OCI-LY3 (cell line): ENCODE measurements at regions not wholly inside any gene's neighbourhood (a gene's known extent, or its start where the extent isn't known, plus 50 kb on each side); places are given as distances from the start of the nearest gene placed in this dataset.

Source experiments
- H2AFZ ChIP-seq: fragments of 200-600, 300-600 bp; shearing (Covaris generic); 2 replicates; pipeline ENCODE4 v1.6.0; 2014; ENCODE audit warnings: antibody characterized with exemption, low read depth, low read length
- H3K27ac ChIP-seq: fragments of 200-600, 300-600 bp; sonication (generic); 2 replicates; pipeline ENCODE4 v1.5.1; 2014; ENCODE audit warnings: mild to moderate bottlenecking, low read length, moderate library complexity, mixed read lengths
- H3K27me3 ChIP-seq: fragments of 200-600, 300-600 bp; sonication (generic); 2 replicates; pipeline ENCODE4 v1.6.1; 2014; ENCODE audit warnings: low read depth, low read length, mixed read lengths
- H3K36me3 ChIP-seq: fragments of 200-600, 300-600 bp; sonication (generic); replicated peaks from 2 replicates; pipeline ENCODE3; 2014; ENCODE audit warnings: low read depth, low read length, mixed read lengths
- H3K4me1 ChIP-seq: fragments of 300-600, 200-600 bp; sonication (generic); 2 replicates; pipeline ENCODE4 v1.6.1; 2014; ENCODE audit warnings: low read length, mixed read lengths
- H3K4me2 ChIP-seq: fragments of 200-600, 300-600 bp; sonication (generic); 2 replicates; pipeline ENCODE4 v1.6.1; 2014; ENCODE audit warnings: low read length, mixed read lengths
- H3K4me3 ChIP-seq: fragments of 300-600, 200-600 bp; sonication (generic); 2 replicates; pipeline ENCODE4 v1.5.1; 2014; ENCODE audit warnings: antibody characterized with exemption, mild to moderate bottlenecking, low read length, moderate library complexity
- H3K79me2 ChIP-seq: fragments of 300-600, 200-600 bp; shearing (Covaris generic); 2 replicates; pipeline ENCODE4 v1.6.1; 2014; ENCODE audit warnings: mild to moderate bottlenecking, low read length, mixed read lengths
- H3K9ac ChIP-seq: fragments of 300-600, 200-600 bp; shearing (Covaris generic); 2 replicates; pipeline ENCODE4 v1.6.0; 2014; ENCODE audit warnings: mild to moderate bottlenecking, low read length, moderate library complexity
- H3K9me3 ChIP-seq: fragments of 200-600, 300-600 bp; shearing (Covaris generic); 2 replicates; pipeline ENCODE4 v1.6.1; 2014; ENCODE audit warnings: low read length, mixed read lengths; ENCODE audit not compliant: insufficient read depth
- H4K20me1 ChIP-seq: fragments of 200-600, 300-600 bp; sonication (generic); 2 replicates; pipeline ENCODE4 v1.6.1; 2016; ENCODE audit warnings: low read length, mixed read lengths; ENCODE audit not compliant: insufficient read depth
- EZH2phosphoT487 ChIP-seq: fragments of 200-600 bp; shearing (Covaris generic); IDR thresholded peaks from 2 replicates; pipeline ENCODE4 v1.6.1; 2018; ENCODE audit warnings: antibody characterized with exemption, mixed run types, low read depth
- TF ChIP-seq, protein P1 (sequence below): fragments of 200-600, 300-600 bp; sonication (generic); IDR thresholded peaks from 2 replicates; pipeline ENCODE4 v1.5.1; 2014; ENCODE audit warnings: antibody characterized with exemption, low read length, low read depth

DNA sequence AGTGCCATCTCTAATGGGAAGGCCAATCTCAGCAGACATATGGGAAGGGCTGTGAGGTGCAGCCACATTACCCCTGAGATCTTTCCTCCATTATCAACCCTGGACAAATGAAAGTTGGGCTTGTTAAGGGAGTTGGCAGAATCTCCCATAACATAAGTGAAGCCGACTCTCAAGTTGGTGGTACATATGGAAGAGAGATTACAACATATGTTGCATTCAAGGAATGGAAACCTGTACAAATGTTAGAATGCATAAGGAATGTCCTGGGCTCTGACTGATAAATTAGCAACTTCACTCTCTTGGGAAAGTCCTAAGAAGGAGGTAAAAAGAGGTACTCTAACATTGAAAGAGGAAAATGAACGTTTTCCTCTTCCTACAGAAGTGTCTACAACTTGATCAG is 288.7 kb downstream of the IL20RB start:
- H4K20me1 ChIP-seq = no peaks in the 10 kb centered on the region
- H3K4me2 ChIP-seq = no peak overlapping the region
- H3K4me3 ChIP-seq = no peak overlapping the region
- H3K79me2 ChIP-seq = no peaks in the 10 kb centered on the region
- H3K27ac ChIP-seq = no peak overlapping the region
- no peaks in the 10 kb centered on the region for H3K36me3 ChIP-seq
- H2AFZ ChIP-seq = no peak overlapping the region
- H3K9ac ChIP-seq = no peak overlapping the region
- H3K4me1 ChIP-seq = peaks cover 15% of the 10 kb centered on the region
- TF ChIP-seq EZH2phosphoT487 = no peak
- TF ChIP-seq, protein P1, sequence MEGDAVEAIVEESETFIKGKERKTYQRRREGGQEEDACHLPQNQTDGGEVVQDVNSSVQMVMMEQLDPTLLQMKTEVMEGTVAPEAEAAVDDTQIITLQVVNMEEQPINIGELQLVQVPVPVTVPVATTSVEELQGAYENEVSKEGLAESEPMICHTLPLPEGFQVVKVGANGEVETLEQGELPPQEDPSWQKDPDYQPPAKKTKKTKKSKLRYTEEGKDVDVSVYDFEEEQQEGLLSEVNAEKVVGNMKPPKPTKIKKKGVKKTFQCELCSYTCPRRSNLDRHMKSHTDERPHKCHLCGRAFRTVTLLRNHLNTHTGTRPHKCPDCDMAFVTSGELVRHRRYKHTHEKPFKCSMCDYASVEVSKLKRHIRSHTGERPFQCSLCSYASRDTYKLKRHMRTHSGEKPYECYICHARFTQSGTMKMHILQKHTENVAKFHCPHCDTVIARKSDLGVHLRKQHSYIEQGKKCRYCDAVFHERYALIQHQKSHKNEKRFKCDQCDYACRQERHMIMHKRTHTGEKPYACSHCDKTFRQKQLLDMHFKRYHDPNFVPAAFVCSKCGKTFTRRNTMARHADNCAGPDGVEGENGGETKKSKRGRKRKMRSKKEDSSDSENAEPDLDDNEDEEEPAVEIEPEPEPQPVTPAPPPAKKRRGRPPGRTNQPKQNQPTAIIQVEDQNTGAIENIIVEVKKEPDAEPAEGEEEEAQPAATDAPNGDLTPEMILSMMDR = no peak
- no peaks in the 10 kb centered on the region for H3K9me3 ChIP-seq
- H3K27me3 ChIP-seq = no peaks in the 10 kb centered on the region; the same call in 1 of the 2 replicates

DNA sequence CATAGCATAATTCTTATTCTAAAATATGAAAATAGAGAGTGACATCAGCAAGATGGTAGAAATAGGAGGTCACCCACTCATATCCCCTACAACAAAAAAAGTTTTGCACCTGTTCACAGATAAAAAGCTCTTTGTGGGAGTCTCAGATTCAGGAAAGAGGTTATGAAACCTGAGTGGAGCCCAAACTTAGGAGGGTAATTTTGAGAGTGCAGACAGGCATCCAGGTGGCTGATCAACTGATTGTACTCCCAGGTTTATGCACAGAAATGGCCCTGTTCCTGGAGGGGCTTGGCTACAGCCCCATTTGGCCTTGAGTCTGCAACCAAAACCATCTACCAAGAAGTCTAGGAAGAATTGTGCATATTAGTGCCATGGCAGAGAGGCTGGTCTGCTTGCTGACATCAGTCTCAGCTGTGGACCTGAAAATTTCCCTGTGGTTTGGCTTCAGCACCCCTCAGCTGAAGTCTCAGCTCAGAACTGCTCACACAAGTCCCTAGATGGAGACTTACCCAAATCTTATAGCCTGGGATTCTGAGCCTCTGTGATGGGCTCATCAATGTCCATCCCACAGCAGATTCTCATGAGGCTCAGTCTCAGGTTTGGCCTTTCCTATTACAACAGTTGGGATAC is 291.6 kb downstream of the IL20RB start:
- Histone ChIP-seq H3K27me3 (no peaks in the 10 kb centered on the region), H3K9ac (no peak overlapping the region), H2AFZ (no peak overlapping the region), H3K36me3 (no peaks in the 10 kb centered on the region), H4K20me1 (no peaks in the 10 kb centered on the region), H3K9me3 (no peaks in the 10 kb centered on the region), H3K4me3 (no peak overlapping the region), H3K4me1 (peaks cover 15% of the 10 kb centered on the region), H3K4me2 (0 out of 2 replicates have a peak overlapping the region, but pooled peaks have one; percentile 5), H3K27ac (no peak overlapping the region), H3K79me2 (no peaks in the 10 kb centered on the region)
- no peak for TF ChIP-seq EZH2phosphoT487
- TF ChIP-seq, protein P1 = no peak

DNA sequence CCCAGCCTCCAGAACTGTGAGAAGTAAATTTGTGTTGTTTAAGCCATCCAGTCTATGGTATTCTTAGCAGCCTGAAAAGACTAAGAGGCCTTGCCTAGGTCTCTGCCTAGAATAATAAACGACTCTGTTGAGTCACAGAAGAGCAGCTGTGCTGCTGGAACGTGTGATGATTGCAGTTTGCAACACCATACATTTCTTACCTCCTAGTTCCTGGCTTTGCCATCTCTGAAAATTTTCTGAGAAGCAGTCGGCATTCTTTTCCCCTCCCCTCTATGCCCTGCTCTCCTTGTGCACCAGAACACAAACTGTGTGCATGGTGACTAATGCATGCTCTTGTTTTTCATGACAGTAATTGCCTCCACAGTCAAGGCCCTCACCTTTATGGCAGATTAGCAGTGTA is 301.3 kb downstream of the IL20RB start:
- Histone ChIP-seq H2AFZ (no peak overlapping the region), H3K9me3 (no peaks in the 10 kb centered on the region), H3K4me3 (no peak overlapping the region), H3K79me2 (no peaks in the 10 kb centered on the region), H3K27me3 (no peaks in the 10 kb centered on the region), H3K36me3 (no peaks in the 10 kb centered on the region), H3K4me2 (no peak overlapping the region), H4K20me1 (no peaks in the 10 kb centered on the region), H3K4me1 (no peaks in the 10 kb centered on the region), H3K27ac (no peak overlapping the region), H3K9ac (no peak overlapping the region)
- TF ChIP-seq, protein P1 = no peak
- TF ChIP-seq EZH2phosphoT487 = no peak

DNA sequence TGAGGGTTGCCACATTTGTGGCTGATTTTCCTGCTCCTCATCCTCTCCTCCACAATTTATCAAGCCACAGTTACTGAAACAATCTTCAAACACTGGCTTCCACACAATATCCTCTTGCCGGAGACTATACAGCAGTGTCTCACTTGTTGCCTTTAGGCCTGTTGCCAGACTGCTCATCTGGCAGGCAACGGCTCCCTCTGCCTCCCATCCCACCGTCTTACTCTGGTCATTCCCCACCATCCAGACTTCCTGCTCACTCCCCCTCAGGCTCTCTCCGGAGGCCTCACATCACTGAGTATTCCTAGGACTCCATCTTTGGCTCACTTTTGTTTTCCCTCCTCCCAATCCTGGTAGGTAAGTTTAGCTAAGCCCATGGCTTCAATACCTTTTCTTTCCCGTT is 301.9 kb downstream of the IL20RB start:
- H4K20me1 ChIP-seq = no peaks in the 10 kb centered on the region
- H3K4me2 ChIP-seq = no peak overlapping the region
- no peaks in the 10 kb centered on the region for H3K4me1 ChIP-seq
- H3K36me3 ChIP-seq = no peaks in the 10 kb centered on the region
- H2AFZ ChIP-seq = no peak overlapping the region
- no peaks in the 10 kb centered on the region for H3K79me2 ChIP-seq
- H3K9ac ChIP-seq = no peak overlapping the region
- H3K27me3 ChIP-seq = no peaks in the 10 kb centered on the region
- no peak overlapping the region for H3K27ac ChIP-seq
- no peaks in the 10 kb centered on the region for H3K9me3 ChIP-seq
- H3K4me3 ChIP-seq = no peak overlapping the region
- TF ChIP-seq EZH2phosphoT487 = no peak
- TF ChIP-seq, protein P1 = no peak
